Fibroblast of pulmonary artery (primary cell): ENCODE measurements at regions not wholly inside any gene's neighbourhood (a gene's known extent, or its start where the extent isn't known, plus 50 kb on each side); places are given as distances from the start of the nearest gene placed in this dataset.

Experiments
- DNase-seq: peaks from one replicate; pipeline ENCODE4 v3.0.0-alpha.2; 2010; ENCODE audit warnings: low read depth
- H3K4me3 ChIP-seq: replicated peaks from 2 replicates; pipeline ENCODE4 v1.5.1; 2011; ENCODE audit warnings: low read depth, mild to moderate bottlenecking, control low read depth, low read length, moderate library complexity
- CTCF ChIP-seq: IDR thresholded peaks from 2 replicates; pipeline ENCODE4 v1.5.1; 2011; ENCODE audit warnings: mild to moderate bottlenecking, control low read depth, low read length, inconsistent platforms; ENCODE audit errors: missing control alignments

GRCh38 chr9:38281917-38282316 is 110.6 kb upstream of the ALDH1B1 start:
- no peak for DNase-seq
- no peak for TF ChIP-seq CTCF

GRCh38 chr9:38281196-38281595 is 111.3 kb upstream of the ALDH1B1 start:
- TF ChIP-seq CTCF, result no peak
- DNase-seq, result no peak
- no peak overlapping the region for H3K4me3 ChIP-seq

More at GRCh38 chr9:38281917-38282316, 110.6 kb upstream of the ALDH1B1 start:
- no peak overlapping the region for H3K4me3 ChIP-seq

GRCh38 chr9:38280251-38280800 is 112.2 kb upstream of the ALDH1B1 start:
- H3K4me3 ChIP-seq, result no peak overlapping the region

GRCh38 chr9:38278931-38279679 is 113.4 kb upstream of the ALDH1B1 start:
- DNase-seq, result no peak
- TF ChIP-seq CTCF, result no peak
- no peak overlapping the region for H3K4me3 ChIP-seq

More at GRCh38 chr9:38280251-38280800, 112.2 kb upstream of the ALDH1B1 start:
- no peak for TF ChIP-seq CTCF
- no peak for DNase-seq

GRCh38 chr9:38278457-38278856 is 114.0 kb upstream of the ALDH1B1 start:
- no peak for TF ChIP-seq CTCF
- no peak overlapping the region for H3K4me3 ChIP-seq
- no peak for DNase-seq

GRCh38 chr9:38277601-38278200 is 114.8 kb upstream of the ALDH1B1 start:
- no peak overlapping the region for H3K4me3 ChIP-seq
- no peak for DNase-seq
- no peak for TF ChIP-seq CTCF
